CD4-positive, alpha-beta T cell treated with Interleukin-10 for 1 hour (primary cell): ENCODE measurements at regions not wholly inside any gene's neighbourhood (a gene's known extent, or its start where the extent isn't known, plus 50 kb on each side); places are given as distances from the start of the nearest gene placed in this dataset.
A peak's percentile ranks its signal among the peaks of the same experiment; 100 is the strongest.

Experiments used
- DNase-seq: peaks from one replicate; pipeline ENCODE4 v3.0.0-alpha.2; 2020

DNA sequence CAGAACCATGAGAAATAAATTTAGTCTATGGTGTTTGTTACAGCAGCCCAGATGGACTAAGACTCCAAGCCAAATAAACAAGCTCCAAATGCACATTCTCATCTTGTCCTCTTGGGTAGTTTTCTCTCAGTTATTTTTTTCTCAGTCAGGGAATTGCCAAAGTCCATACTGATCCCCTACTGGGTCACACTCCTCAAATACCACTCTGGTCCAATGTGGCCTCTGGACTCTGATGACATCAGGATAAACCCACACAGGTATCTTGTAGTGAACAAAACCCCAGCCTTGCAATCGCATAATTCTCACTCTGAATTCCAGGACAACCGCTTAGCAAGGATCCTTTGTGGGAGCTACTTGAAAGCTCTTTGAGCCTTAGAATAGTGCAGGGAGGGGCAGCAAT is 248.4 kb upstream of the JUN start:
- DNase-seq: no peak

DNA sequence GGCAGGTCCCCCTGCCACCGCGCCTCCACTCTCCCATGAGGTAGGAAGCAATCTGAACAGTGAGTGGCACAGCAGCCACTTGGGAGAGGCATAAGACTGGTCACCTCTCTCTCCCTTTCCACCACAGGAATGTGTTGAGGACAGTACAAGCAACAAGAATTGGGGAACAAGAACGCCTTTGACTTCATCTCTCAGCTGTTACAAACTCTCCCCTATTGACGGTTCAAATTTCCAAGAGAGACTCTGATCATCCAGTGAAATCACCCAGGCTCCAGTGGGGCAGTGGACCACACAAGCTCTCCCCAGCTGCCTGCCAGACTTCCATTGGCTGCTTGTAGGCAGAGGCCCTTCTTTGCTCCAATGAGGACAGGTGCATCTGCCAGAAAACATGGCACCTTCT is 249.9 kb upstream of the JUN start:
- DNase-seq: no peak

GRCh38 chr1:59034925-59035324 is 251.1 kb upstream of the JUN start:
- DNase-seq: no peak

- DNase-seq: no peak
Measured at GRCh38 chr1:59039551-59039950, 255.7 kb upstream of the JUN start.

GRCh38 chr1:59040486-59040885 is 256.4 kb upstream of the FGGY start:
- DNase-seq: no peak

- DNase-seq: no peak
Measured at GRCh38 chr1:59041646-59042277, 255.1 kb upstream of the FGGY start.

GRCh38 chr1:59043796-59044195 is 253.1 kb upstream of the FGGY start:
- no peak for DNase-seq

DNA sequence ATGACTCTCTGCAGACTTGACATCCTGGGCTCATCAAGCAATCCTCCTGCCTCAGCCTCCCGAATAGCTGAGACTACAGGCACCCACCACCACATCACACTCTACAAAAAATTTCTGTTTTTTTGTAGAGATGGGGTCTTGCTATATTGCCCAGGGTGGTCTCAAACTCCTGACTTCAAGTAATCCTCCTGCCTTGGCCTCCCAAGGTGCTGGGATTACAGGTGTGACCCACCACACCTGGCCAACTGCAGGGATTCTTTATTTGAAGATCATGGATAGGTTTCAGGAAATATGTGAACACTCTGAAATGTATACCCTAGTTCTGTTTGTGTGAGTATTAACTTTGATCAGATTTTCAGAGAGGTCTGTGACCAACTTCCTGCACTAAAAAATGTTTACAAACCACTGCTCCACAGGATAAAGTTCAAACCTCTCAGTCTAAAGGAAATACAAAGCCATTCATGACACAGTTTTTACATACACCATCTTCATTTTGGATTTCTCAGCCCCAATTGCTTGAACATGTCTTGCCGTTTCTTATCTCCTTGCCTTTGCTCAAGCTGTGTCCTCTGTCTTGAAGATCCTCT is 252.3 kb upstream of the FGGY start:
- no peak for DNase-seq

DNA sequence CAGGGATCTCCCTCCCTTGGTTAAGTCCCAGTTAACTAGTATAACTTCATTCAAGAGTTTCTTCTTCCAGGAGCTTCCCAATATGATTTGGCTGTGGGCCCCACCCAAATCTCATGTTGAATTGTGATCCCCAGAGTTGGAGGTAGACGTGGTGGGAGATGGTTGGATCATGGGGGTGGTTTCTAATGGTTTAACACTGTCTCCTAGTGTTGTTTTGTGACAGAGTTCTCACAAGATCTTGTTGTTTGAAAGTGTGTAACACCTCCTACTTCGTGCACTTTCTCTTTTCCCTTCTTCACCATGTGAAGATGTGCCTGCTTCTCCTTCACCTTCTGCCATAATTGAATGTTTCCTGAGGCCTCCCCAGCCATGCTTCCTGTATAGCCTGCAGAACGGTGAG is 251.8 kb upstream of the FGGY start:
- DNase-seq: peak; percentile 13

DNA sequence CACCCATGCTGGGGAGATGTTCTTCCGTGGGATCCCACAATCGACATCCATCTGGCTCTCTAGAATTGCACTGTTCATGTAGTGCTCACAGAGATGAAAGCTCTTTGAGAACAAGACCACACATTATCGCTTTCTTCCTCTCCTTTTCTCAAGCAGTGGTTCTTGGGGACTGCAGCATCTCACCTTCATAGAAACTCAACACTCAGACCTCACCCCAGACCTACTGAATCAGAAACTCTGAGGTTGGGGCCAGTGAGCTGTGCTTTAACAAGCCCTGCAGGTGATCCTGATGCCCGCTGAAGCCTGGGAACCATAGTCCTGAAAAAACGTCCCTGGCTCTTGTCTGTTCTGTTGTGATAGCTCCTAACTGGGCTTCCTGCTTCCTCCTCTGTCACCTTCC is 251.3 kb upstream of the FGGY start:
- no peak for DNase-seq

- DNase-seq: no peak
Measured at GRCh38 chr1:59046134-59046533, 250.8 kb upstream of the FGGY start.

- DNase-seq: peak; percentile 65
Measured at GRCh38 chr1:59046730-59047157, 250.2 kb upstream of the FGGY start.

DNA sequence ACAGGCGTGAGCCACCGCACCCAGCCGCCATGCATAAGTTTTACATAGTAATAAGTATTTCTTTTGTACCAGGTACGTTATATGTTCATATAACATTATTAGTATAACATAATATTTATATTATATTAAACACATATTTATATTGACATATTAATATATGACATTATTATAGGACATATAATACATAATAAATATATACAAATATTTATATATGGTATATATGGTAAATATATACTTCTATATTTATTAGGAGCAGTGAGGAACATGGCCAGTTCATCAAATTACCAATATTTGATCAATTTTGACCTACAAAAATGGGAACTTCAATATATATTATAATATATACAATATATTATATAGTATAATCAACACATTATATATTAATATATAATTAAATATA is 245.9 kb upstream of the FGGY start:
- no peak for DNase-seq

GRCh38 chr1:59052166-59052590 is 244.7 kb upstream of the FGGY start:
- no peak for DNase-seq

DNA sequence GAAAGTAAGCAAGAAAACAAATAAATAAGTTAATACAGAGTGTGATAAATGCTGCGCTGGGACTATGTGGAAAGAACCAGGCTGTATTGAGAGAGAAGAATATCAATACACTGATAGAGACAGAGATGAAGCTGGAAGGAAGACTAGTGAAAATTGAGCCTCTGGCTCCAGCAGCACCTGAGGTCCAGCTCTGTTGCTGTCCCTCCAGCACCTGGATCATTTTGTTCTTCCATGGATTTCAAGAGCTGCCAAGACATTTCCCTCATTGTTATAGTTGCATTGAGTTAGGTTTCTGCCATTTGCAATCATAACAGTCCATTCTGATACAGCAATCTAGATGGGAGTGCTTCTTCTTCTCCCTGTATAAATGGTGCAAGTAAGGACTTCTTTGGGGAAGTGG is 242.7 kb upstream of the FGGY start:
- DNase-seq: no peak

- DNase-seq: no peak
Measured at GRCh38 chr1:59055908-59056719, 240.8 kb upstream of the FGGY start.

DNA sequence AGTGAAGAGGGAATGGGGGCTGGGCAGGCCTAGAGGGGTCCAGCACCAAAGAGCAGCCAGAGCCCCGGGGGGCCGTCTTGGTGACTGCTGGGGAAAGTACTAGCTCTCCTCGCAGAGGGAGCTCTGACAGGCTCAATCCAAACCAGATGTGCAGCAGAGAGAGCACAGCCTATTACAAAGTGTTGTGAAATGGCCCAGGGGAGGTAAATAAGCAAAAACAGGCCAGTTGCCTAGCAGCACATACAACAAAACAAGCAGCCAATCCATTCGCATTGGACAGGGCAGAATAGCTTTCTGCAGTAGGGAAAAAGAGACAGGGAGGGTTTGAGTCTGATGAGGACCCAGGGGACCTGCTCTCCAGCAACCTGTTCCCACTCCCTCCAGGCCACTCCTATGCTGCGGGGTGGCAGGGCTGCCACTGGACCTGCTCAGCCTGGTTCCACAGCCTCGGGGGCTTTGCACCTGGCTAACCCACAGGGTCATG is 239.6 kb upstream of the FGGY start:
- no peak for DNase-seq

DNA sequence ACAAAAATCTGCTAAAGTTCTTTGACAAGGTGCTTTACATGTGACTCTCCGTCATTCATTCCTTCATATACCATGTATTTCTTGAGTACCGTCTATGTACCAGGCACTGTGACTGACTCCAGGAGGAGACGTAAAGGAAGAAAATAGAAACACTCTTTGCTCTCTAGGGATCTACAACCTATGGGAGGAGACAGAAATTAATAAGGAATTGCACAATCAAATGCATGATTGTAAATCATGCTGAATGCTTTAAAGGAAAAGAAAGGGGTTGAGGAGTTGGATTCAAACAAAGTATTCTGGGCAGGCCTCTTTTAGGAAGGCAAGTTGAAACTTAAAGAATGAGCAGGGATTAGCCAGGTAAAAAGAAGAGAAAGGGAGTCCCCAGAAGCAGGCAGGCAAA is 239.1 kb upstream of the FGGY start:
- no peak for DNase-seq

DNA sequence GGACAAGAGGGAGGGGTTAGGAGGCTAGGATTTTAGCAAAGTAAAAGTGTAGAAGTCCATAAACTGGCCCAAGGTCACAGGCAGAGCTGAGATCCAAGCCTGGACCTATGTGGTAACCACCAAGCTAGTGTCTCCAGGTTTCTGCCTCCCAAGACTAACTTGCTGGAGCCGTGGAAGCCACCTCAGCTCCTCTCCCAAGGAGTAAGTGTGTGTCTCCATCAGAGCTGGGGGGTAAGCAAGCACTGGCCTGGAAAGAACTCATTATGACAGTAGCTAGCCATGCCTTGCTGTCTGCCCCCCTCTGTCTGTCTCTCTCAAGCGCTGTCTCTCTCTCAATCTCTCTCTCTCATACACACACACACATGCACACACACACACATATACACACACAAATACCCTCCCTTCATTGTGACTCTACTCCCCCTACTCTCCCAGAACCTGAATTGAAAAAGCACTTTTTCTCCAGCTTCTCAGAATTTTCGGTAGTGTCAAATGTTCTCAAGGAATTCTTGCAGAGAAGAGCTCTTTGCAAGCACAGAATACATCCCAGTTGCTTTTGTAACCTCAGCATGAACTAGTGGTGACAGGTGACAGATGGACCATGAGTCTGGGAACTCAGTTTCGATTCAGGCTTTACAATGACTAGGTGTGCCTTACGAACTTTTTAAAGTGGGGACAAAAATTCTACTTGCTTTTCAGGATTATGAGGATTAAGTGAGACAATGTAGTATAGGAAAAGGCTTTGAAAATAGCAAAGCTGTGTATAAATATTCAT is 238.0 kb upstream of the FGGY start:
- DNase-seq: no peak

DNA sequence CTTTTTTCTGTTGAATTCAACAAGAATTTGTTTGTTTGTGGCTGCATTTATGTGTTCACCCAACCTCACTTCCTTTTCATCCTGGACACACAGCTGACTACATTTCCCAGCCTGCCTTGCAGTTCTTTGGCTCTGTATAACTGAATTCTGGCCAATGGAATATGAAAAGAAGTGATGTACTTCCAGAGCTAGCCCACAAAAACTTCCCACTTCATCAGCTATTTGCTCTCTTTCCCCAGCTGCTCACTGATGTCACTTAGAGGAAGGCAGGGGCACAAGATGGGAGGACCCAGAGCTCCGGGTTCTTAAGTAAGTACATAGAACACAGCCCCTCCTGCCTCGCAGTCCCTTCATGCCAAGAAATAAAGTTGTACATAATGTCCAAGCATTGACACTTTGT is 235.0 kb upstream of the FGGY start:
- no peak for DNase-seq

GRCh38 chr1:59062743-59063142 is 234.2 kb upstream of the FGGY start:
- no peak for DNase-seq

- DNase-seq: peak; percentile 35
Measured at GRCh38 chr1:59063501-59063900, 233.4 kb upstream of the FGGY start.

- DNase-seq: no peak
Measured at GRCh38 chr1:59064592-59064991, 232.3 kb upstream of the FGGY start.
